ENCODE measurements at regions not wholly inside any gene's neighbourhood (a gene's known extent, or its start where the extent isn't known, plus 50 kb on each side); places are given as distances from the start of the nearest gene placed in this dataset.
"Not testable (repeated sequence)": the region's sequence is repeated elsewhere in the genome, so short reads cannot be mapped to it uniquely, and the experiment has no call there.

DNA sequence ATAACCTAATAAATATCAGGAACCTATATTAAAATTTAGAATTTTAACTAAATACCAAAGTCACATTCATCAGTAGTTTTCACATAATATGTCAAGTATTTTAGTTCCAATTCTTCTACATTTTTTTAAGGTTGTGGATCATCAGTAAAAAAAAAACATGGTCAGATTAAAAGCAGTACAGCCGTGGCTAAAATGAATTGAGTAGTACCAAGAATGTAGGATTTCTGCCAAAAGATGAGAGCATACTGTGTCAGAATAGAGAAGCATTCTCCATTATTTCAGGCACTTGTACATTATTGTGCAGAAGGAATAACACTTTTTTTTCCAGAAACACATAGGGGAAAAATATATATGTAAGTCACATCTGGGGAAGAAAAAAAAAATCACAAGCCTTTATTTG is 1176.1 kb downstream of the CDH11 start:
- DNase-seq (ENCODE audit: low read depth), result no peak

DNA sequence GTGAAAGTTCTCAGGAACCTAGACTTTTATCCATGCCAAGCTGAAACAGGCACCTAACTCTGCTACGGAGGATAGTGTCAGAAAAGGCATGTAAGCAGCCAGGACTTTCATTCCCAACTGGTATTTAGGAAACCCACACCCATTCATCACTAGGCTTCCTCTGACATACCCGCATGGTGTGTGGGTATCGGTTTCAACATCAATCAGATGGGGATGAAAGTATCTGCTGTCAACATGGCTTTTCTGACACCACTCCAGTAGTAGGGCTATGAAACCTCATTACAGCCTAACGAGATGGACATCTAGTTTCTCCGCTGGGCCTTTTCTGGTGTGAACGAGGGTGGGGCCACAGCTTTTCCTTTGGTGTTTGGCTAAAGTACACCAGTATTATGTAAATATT is 1178.3 kb downstream of the CDH11 start:
- DNase-seq (ENCODE audit: low read depth), result no peak

DNA sequence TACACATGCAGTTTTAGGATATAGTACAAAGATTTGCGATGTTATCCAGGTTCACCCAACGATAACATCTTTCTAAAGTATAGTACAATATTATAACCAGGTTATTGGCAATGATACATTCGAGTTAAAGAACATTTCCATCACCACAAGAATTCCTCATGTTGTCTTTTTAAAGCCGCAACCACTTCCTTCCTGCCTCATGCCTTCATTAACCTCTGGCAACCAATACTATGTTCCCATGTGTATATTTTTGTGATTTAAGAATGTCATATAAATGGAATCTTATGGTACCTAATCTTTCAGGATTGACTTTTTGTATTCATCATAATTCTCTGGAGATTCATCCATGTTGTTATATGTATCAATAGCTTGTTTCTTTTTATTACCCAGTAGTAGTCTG is 1183.2 kb downstream of the CDH11 start:
- DNase-seq (ENCODE audit: low read depth), result peak; percentile 9

DNA sequence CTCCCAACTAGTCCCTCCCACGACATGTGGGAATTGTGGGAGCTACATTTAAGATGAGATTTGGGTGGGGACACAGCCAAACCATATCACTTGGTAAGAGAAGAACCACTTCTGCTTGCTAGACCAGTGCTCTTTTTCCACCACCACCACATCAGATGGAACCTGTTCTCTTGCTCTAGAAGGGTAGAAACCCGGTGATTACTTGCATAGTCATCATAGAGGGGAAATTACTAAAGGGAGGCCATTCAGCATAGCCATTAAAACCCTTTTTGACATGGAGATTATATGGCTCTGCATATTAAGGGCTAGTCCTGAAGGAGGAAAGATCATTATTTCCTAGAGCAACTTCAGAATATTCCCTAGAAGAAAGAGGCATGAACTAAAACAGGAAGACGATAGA is 1188.0 kb downstream of the CDH11 start:
- DNase-seq (ENCODE audit: low read depth), result no peak

DNA sequence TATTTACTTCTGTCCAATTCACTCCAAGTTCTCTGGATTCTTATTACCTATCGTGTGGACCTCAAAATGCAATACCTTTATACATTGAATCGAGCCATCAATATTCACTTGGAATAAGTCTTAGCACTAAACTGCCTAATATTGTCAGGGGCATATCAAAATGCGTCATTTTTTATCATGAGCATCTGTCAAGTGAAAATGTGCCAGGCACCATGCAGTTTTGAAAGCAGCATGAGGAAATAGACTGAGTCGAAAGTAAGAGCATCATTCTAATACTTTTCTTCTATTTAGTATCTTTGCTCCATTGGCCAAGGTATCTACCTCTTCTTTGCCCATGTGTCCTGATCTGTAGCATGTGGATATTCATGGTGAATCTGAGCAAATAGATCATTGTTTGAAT is 1193.4 kb downstream of the CDH11 start:
- no peak for DNase-seq (ENCODE audit: low read depth)

DNA sequence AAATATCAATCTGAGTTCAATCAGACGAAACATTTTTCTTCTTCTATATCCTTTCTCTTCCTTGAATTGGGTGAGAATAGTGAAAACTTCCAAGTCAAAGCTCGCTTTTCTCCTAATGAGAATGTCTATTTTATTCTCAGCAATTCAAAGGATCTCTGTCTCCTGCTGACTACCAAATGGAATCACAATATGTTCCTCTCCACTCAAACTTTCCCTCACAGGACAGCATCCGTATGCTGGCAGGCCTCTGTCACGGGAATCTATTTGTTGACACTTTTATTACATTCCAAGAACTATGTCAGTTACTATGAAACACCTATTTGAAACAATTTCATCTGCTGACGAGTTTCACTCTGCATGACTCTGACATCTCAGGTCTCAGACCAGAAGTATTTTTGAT is 1196.6 kb downstream of the CDH11 start:
- no peak for DNase-seq (ENCODE audit: low read depth)

DNA sequence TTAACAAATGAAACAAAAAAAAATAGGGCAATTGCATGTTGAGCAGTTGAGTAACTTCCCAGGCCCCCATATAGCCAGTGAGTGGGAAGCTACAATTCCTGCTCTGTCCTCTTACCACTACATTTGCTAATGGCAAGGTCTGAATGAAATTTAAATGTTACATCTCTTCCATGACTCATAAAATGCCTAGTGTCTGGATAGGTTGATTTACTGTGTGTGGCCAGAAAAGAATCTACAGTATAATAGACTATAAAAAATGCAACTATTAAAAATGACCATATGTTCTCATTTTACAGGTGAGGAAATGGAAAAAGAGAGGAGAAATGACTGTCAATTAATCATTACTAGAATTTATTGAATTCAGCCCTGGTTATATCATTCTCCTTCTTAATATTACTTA is 1199.3 kb downstream of the CDH11 start:
- DNase-seq (ENCODE audit: low read depth), result no peak

DNA sequence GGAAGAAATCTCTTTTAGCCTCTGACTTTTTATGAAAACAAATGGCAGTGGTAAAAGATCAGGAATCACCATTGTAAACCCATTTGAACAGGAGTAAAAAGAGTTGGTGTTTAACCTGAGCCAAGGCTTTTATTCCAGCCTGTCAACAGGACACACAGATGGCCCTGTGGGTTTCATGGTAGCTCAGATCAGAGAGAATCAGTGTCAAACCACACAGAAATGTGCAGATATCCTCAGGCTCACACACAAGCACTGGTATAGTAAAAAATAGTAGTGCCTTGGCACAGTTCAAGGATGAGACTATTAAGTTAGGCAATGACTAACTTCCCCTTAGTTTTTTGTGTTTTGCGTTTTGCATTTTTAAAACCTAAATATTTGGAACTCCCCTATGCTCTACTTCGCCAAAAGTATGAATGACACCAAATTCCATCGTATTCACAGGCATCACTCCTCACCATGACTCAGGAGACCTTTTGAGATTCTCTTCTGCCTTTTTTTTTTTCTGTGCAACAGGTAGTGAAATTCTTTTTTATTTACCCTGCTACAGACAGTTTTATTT is 1200.0 kb downstream of the CDH11 start:
- no peak for DNase-seq (ENCODE audit: low read depth)

DNA sequence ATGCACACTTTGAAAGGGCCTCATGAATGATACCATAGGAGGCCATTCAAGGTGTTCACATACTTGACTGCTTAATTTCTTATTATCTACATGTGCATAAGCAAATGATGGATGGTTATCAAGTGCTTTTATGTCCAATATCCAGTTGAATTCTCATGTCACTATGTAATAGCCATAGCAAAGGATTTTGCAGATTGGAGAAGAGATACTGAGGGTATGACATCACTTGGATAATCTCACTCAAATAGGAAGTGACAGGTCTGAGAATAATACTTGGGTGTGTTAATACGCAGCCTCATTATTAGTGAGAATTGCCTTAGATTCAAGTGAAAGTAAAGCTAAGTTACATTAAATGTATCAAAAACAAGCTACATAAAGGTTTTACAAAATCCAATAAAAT is 1208.6 kb downstream of the CDH11 start:
- no peak for DNase-seq (ENCODE audit: low read depth)

DNA sequence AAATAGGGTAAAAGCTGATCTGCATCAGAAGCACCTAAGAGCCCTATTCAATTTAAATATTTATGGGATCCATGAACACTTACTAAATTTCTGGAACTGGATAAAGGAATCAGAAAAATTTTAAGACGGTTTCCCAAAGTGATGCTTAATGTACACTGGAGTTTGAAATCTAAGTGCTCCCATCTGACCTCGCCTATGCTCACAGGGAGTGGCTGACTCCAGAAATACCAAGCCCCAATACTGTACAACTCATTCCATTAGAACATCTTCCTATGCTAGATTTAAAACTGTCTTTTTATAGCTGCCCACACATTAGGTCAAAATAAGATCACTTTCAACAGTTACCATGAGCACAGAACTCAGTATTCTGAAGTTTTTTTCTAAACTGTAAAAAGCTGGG is 1214.6 kb downstream of the CDH11 start:
- no peak for DNase-seq (ENCODE audit: low read depth)

DNA sequence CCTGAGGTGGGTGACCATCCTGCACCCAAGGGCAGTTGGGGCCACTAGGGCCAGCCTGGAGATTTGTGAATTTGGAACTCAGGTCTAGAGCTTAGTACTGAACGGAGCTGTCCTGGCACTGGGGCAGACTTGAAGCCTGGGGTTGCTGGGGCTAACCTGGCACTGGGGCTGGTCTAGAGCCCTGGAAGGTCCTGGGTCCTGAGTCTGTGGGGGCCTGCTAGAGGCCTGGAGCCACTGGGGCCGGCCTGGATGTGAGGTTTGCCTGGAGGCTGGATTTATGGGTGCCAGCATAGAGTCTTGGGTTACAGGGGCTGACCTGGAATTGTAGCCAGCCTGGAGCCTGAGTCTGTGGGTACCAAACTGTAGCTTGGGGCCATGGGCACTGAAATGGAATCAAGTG is 1216.9 kb downstream of the CDH11 start:
- DNase-seq (ENCODE audit: low read depth), result no peak

DNA sequence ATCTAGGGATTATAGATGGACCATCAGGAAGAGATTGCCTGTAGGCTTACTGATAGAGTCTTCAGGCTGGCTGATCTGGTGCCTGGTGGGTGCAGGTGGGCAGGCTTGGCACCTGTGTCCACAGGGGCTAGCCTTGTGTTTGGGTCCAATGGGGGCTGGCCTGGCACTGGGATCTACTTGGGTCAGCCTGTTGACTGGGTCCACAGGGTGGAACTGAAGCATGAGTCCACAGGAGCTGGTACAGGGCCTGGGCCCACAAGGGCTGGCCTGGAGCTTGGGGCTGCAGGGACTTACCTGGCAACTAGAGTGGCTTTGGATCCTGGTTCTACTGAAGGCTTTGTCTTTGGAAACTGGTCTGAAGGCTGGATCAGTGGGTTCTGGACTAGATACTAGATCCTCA is 1217.7 kb downstream of the CDH11 start:
- DNase-seq (ENCODE audit: low read depth), result no peak

DNA sequence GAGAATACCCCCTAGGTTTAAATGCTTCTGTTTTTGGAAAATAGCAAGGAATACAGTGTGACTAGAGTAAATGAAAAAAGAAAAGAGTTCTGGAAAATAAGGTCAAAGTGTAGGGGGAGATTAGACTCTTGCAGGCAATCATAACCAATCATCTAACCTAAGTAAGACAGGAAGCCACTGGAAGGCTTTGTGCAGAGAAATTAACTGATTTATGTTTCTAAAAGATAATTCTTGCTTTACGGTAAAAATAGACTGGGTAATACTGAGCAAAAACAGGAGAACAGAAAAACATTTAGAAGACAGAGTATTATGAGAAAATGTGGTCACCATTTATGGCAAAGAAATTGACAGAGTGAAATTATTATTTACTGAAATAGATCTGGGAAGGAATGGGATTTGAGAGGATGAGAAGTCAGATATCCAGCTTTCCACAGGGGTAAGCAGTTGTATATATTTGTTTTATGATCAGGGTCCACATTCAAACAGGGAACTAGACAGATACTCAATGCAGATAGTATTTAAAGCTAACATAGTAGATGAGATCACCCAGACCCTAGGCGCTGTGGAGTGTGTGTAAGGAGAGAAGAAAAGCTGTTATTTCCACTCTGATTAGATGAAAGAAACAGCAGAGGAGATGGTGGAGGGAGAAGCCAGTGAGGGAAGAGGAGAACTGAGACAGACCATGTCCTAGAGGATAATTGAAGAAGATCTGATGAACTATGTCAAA is 1225.3 kb downstream of the CDH11 start:
- DNase-seq (ENCODE audit: low read depth), result no peak

DNA sequence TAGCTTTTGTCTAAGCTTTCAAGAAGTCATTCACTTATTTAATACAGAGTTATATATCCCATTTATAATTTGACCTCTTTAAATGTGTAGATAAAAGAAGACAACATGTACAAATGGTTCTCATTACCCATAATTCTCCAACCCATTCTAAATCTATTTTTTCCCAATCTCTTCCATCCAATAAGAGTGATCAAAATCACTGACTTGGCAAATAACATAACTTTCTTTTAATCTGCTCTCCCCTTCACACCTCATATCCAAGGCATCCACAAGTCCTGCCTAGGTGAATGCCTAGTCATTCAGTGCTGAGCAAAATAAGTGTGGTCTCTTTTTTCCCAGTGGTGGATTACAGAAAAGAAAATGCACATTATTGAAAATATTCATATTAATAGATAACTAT is 1231.1 kb downstream of the CDH11 start:
- no peak for DNase-seq (ENCODE audit: low read depth)

DNA sequence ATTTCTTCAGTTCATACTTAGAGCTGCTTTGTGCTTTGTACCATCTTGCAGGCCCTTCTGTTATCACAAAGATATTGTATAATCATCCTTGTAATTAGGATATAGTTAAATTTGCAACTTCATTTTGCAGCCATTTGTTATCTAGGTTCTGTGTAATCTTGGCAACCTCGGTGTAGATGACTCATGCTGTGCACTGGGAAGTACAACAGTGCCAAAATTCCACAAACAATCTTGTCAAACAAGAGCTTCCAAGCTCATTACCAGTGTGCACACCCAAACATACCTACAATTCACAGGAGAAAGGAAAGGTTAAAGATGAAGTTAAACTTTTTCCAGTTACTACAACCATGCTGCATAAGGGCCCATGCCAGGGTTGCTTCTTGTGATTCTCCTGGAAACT is 1231.8 kb downstream of the CDH11 start:
- DNase-seq (ENCODE audit: low read depth), result no peak

DNA sequence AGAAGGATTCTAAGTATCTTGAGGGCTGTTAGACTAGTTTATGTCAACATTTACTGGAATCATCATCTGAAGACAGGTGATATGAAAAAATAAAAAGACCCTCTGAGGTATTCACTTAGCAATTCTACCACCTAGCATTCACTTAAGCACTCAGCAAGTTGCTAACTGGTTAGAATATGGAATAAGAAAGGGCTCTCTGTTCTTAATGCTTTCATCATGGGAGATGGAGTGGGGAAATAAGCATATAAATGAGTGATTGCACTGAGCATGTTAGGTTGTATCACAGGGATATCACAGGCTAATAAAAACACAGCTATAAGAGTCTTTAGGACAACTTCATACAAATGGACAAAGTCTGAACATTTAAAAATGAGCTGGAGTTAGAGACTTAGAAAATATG is 1238.8 kb downstream of the CDH11 start:
- no peak for DNase-seq (ENCODE audit: low read depth)

DNA sequence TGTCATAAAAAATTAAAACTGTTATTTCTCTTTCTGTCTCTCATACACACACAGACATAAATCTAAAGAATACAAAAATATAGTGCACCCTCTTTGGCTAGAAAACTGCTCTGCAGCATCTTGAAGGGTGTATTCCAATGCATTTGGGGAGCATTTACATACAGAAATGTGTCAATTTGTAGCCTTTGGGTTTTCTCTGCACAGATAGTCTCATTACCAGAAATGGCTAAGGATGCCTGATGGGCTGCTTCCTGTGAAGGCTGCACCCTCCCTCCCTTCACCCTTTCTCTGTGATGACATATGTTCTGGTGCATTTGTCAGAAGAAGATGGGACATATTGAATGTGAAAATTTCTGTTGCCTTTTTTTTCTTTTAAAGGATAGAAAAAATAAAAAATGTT is 1239.3 kb downstream of the CDH11 start:
- no peak for DNase-seq (ENCODE audit: low read depth)

DNA sequence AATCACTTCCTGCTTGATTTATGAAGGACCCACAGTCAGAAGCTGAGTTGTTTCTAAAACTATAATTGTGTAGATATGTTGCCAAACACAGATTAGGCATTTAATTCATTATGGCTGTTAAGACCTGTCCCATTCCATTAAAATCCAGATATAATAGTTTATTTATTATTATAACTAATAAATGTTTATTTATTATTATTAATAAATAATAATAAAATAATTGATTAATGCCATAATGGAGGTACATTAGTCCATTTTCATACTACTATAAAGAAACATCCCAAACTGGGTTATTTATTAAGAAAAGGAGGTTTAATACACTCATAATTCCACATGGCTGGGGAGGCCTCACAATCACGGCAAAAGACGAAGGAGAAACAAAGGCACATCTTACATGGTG is 1240.9 kb downstream of the CDH11 start:
- DNase-seq (ENCODE audit: low read depth), result no peak

DNA sequence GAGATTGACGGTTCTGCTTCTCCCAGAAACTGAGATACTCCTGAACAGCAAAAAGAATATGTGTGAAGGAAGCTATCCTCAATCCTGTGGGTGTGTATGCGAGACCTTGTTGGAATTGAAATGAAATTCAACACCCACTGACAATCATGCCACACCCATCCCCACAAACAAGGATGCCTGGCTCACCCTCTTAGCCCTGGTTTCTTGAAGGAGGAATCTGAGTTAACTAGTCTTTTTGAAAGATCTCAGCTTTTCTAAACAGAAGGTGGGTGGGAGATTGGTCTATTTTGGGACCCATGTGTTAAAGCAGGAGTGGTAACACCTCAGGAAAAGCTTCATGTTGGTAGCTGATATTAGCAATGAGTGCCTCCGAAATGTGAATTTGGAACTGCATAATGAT is 1244.5 kb downstream of the CDH11 start:
- no peak for DNase-seq (ENCODE audit: low read depth)

DNA sequence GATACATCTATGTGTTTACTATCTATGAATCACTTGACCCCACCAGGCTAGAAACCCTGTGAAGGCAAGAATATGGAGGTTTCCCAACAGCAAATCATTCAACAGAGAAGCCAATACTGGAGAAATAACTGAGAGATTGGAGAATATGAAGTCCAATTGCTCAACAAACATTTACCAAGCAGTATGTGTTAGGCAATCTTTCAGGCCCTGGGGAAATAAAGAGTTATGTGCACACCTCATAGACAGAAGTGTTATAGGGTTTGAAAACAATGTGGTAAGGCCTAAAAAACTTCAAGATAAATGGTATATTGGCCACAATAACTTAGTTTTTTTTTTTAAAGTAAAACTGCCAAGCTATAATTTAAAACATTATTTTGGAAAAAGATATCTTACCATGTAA is 1245.8 kb downstream of the CDH11 start:
- no peak for DNase-seq (ENCODE audit: low read depth)

DNA sequence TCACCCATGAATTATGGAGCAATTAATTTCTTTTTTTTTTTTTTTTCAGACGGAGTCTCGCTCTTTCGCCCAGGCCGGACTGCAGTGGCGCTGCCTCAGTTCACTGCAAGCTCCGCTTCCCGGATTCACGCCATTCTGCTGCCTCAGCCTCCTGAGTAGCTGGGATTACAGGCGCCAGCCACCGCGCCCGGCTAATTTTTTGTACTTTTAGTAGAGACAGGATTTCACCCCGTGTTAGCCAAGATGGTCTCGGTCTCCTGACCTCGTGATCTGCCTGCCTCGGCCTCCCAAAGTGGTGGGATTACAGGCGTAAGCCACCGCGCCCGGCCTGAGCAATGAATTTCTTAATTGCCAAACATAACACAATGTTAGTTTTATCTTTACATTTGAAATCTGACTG is 1261.2 kb downstream of the CDH11 start:
- not testable (repeated sequence) for DNase-seq (ENCODE audit: low read depth)

DNA sequence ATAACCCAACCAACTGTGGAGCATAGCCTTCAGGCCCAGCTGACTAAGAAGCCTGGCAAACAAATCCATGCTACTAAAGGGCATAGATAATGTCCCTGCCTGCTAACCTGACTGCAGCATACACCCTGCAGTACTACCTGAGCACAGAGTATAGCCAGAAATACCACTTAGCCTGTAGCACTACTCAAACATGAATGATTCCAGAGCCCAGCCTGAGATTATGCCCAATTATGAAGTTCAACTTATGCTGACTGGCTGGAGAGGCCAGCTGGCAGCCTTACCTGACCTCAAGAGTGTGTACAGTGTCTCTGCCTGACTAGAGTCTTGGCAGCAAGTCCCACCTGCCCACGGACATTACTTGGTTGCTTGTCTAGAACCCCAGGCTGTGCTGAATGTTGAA is 1265.3 kb downstream of the CDH11 start:
- no peak for DNase-seq (ENCODE audit: low read depth)

DNA sequence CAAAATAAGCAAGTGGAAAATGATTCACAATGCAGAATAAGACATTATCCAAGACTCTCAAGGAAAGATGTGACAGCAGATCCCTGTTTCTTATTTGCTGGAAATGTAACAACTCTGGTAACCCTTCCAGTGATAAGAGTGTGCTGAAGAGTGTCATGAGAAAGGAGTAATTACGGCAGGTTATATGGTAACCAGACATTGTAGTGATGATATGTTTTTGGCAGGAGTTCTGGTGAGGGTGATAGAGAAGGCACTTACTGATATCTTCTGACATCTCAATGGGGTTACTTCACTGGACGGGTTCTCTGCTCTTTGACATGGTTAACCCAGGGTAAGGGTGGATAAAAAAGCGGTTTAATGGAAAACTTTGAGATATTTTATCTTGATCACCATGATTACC is 1270.9 kb downstream of the CDH11 start:
- DNase-seq (ENCODE audit: low read depth), result no peak

DNA sequence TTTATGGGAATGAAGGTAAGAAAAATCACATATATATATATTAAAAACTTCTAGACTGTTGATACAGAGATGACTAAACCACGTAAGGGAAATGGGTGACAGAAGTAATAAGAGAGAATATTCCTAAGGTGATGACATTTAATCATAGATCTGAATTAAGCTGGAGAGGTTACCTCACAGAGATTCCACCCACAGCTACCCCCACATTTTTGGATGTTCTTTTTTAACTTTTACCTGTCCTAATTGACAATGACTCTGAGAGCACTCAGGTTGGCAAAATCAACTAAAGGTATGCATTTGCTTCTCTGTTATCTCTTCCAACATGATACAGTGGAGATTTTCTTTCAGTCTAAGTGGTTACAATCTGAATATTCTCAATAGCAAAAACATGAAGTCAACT is 1280.6 kb downstream of the CDH11 start:
- no peak for DNase-seq (ENCODE audit: low read depth)

Measured in LHCN-M2 (cell line).